GM18517 (cell line): ENCODE measurements at regions not wholly inside any gene's neighbourhood (a gene's known extent, or its start where the extent isn't known, plus 50 kb on each side); places are given as distances from the start of the nearest gene placed in this dataset.

Experiments used
- ATAC-seq: cut with Tn5 transposase; IDR thresholded peaks from one replicate; pipeline ENCODE4 v1.9.1; 2021; ENCODE audit warnings: mild to moderate bottlenecking, moderate library complexity; ENCODE audit not compliant: unreplicated experiment

DNA sequence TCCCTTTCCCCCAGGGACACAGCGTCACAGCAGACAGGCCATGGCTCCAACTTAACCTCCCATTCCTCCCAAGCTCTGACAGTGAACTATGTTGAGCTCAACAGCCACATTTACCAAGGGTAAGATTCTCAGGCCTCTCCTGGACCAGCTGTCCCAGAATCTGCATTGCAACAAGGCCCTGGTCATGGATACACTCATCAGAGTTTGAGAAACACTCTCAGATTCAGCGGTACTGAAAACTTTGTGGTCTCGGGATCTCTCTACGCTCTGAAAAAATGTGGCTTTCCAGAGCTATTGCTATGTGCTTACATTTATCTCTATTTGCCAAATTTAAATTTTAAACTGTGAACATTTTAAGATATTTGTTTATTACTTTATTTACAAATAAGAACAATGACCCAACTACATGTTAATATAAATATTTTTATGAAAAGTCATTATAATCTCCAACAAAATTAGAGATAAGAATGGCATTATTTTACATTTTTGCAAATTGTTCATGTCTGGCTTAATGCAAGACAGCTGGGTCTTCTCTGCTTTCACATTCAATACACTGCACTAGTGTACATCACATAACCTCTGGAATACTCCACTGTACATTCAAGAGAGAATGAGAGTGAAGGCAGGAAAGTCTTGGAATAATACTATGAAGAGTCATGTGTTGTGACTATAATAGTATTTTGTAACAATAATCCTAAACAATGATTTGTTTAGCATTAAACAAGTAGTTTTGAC, 190.9 kb upstream of the PITRM1 start:
- no peak for ATAC-seq

DNA sequence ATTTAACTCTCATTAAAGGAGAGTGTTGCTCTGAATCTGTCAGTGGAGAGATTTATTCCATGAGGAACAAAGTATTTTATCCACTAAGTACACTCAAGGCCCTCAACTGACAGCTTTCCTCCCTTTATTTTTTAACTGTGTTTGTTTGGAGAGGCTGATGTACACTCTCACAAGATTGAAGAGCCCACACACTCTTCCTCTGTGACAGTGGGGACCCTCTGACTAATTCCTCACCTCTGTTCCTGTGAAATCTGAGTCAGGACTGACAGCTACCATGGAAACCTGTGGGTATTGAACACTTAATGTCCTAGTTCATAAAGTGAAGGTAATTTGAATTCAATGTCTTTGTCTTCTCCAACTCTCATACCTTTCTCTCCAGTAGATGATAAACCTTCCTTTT, 189.8 kb upstream of the PITRM1 start:
- ATAC-seq, result no peak

DNA sequence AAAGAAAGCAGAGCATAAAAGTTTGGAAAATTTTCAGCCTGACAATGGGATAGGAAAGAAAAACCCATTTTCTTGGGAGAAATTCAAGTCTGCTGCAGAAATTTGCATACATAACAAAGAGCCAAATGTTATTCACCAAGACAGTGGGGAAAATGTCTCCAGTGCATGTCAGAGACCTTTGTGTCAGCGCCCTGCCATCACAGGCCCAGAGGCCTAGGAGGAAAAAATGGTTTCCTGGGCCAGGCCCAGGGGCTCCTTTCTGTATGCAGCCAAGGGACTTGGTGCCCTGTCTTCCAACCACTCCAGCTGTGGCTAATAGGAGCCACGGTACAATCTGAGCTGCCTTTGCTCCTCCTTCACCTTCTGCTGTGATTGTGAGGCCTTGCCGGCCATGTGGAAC, 189.1 kb upstream of the PITRM1 start:
- ATAC-seq, result no peak

DNA sequence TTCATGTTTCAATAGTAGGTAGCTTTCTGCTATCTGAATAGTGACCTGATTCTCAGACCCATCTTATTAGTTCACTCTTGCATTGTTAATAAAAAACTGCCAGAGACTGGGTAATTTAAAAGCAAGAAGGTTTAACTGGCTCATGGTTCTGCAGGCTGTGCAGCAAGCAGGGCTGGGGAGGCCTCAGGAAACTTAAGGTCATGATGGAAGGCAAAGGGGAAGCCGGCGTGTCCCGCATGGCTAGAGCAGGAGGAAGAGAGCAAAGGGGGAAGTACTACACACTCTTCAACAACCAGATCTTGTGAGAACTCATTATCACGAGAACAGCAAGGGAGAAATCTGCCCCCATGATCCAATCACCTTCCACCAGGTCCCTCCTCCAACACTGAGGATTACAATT, 185.2 kb upstream of the PITRM1 start:
- no peak for ATAC-seq

DNA sequence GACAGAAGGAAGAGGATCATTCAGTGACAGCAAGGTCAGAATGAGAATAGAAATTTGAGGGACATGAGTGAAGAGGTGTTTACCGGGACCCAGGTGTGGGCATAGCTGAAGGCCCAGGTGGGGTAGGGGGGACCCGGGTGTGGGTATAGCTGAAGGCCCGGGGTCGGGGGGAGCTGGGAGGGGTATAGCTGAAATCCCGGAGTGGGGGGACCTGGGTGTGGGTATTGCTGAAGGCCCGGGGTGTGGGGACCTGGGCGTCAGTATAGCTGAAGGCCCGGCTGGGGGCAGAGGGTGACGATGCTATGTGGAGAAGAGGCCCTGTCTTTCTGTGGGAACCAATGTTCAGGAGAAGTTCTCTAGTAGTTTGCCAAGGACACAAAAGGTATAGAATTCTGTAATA, 183.0 kb upstream of the PITRM1 start:
- no peak for ATAC-seq

DNA sequence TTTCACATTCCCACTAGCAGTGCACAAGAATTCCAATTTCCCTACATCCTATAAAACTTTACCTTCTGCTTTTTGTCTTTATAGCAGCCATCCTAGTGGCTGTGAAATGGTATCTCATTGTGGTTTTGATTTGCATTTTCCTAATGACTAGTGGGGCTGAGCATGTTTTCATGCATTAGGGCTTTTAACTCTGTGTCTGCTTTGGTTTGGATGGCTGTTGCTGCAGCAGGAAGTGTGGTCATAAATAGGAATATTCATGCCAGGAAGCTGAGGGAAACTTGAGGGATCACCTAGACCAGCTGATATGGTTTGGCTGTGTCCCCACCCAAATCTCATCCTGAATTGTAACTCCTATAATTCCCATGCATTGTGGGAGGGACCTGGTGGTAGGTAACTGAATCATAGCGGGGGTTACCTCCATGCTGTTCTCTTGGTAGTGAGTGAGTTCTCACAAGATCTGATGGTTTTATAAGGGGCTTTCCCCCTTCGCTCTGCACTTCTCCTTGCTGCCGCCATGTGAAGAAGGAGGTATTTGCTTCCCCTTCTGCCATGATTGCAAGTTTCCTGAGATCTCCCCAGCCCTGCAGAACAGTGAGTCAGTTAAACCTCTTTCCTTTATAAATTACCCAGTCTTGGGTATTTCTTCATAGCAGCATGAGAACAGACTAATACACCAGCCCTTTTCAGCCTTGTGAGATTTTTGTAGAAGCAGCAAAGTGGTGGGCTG, 181.8 kb upstream of the PITRM1 start:
- no peak for ATAC-seq

DNA sequence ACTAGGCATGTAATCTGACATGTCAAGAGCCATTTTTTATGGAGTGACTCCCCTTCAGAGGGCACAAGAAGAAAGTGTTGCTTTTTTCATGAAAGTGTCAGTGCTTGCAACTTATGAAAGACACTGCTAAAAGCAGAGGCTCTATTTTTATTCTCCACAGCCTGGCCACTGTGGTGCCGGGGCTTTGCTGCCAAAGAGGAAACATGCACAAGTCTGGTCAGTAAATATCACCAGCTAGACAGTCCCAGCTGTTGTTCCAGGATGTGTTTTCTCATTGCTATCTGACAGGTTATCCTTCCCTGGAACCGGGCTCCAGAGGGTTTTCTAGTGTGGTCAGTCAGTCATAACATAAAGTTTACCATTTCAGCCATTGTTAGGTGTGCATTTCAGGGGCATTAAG, 180.7 kb upstream of the PITRM1 start:
- ATAC-seq, result no peak

DNA sequence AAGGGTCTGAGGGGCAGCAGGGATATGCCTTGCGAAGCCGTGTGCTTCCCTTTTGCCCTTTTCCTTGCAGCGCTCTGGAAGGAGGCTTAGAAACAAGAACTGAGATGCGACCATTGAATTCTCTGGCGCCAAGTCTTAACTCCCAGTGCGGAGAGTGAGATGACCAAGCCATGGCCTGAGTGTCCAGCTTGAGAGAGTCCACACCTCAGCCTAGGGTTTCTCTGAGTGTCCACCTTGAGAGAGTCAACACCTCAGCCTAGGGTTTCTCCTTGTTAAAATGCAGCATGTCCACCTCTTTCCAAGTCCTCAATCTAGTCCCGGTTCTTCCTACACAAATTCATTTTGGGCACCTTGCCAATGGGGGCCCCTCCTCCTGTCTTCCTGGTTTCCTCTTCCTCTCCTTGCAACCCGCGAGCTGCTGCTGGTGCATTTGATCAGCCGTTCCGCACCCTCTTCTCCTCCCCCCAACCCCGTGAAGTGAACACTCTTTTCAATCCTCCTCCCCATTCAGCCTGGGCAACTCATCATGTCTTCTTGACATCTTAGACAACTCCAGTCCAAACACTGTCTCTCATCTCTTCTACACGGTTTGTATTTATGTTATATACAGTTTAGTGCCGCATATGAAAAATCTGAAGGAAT, 178.2 kb upstream of the PITRM1 start:
- no peak for ATAC-seq

DNA sequence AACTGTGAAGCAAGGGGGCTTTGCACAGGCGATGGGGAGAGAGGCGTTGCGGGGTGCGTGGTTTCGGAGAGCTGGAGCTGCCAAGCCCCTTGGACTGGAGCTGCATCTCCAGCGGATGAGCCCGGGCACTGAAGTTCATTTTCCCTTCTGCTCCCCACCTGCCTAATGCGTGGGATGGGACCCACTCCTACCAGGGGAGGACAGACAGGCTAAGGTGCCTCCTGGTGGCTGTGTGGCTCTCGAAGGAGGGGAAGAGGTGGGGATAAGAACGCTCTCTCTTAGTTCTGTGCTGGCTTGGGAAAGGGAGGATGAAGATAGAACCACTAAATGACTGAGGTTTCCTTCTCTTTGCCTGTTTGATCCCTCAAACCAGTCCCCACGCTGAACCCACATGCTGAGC, 177.6 kb upstream of the PITRM1 start:
- ATAC-seq, result no peak

DNA sequence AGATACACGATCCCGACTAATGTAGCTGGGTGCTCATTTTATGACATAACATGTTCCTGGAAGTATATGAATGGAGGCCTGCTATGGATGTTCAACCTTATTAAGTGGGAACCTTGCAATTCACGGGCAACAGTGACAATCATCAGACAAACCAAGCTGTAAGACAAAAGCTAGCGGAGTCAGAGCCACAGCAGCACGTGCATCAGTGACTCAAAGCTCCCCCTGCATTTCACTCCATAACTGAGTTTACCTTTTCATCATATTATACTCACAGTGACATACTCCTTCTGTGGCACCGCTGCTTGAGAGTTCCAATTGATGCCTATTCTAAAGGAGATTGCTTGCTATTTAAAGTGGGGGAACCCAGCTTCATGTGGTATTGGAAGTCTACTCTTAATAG, 176.0 kb upstream of the PITRM1 start:
- no peak for ATAC-seq

DNA sequence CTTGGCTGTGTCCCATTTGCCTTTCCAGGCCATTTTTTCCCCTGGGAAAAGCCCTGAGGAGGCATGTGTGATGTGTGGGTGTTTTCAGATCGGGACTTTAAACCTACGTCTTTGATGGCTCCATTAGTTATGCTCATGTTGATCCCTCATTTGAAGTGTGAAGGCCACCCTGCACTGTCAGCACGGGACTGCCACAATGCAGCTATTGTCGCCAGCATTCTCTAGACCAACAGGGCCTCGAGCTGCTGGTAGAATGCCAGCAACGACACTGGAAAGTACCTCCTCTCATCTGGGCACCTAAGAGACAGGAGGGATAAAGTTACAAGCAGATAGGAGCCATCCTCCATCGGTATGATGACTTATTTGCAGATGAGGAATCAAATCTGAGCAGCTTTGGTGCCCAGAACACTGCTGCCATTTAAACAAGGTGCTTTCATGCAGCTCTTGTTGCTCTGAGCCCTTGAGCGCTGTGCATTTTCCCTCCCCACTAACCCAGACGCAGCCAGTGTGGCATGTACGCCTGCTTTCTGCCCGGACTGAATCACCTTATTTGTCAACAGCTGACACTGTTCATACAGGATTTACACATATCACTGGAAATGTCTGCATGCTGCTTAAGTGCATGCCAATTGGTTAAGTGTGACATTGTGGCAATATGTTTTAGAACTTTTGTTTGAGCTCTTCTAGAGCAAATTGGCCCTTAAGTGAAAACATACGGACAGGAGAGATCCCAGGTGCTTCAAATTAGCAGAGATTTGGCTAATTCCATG, 175.0 kb upstream of the PITRM1 start:
- ATAC-seq, result no peak

DNA sequence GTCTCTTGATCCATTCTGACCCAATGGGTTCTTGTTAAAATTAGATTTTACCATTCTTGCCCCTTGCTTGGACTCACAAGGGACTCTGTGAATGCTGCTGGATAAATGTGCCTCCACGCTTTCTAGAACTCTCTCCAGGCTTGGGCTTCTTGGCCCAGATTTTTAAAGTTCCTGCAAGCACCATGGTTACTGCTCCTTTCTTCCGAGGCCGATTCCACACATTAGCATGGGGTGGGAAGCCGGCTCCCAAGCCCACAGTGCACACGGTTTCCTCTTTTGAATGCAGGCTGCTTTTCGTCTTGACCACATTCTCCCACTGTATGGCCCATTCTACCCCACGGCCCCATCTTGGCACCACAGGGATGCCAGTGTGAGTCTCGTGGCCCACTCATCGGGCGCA, 174.3 kb upstream of the PITRM1 start:
- no peak for ATAC-seq

DNA sequence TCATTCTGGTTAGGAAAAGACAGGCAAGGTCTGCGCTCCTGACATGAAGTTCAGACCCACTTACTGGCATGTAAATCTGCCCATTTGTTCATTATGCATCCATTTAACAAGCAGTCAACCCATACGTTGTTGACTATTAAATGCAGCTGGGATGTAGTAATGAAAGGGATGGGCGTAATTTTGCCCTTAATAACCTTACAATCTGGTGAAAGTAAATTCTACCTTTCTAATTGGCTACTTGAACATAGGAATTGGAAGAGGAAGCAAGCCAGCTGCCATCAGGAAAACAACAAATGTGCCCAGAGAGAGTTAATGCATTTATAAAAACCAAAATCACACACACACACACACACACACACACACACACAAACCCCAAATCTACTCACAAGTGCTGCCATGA, 170.2 kb upstream of the PITRM1 start:
- no peak for ATAC-seq

DNA sequence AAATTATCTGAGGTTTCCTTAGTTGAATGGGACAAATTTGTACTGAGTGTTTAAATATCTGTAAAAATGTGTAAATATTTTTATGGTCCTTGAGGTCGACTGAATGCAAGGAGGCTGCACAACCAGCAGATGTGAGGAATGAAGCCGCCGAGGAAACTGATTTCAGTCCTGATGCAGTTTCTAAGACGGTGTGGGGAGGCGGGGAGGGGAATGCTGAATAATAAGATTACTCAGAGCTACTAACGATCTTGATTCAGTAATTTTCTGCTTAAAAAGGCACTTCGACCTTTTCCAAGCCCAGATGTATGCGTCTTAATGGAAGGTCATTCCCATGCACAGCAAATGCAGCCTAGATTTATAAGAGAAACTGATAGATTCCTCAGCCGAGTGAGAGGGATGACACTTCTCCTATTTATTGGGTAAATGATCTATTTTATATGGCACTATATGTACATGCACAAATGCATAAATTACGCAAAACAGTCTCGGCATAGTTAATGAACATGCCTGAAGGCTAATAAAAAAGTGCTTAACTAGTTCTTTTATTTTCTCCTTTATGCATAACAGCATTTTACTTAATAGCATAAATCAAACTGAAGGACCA, 167.6 kb upstream of the PITRM1 start:
- ATAC-seq, result no peak

DNA sequence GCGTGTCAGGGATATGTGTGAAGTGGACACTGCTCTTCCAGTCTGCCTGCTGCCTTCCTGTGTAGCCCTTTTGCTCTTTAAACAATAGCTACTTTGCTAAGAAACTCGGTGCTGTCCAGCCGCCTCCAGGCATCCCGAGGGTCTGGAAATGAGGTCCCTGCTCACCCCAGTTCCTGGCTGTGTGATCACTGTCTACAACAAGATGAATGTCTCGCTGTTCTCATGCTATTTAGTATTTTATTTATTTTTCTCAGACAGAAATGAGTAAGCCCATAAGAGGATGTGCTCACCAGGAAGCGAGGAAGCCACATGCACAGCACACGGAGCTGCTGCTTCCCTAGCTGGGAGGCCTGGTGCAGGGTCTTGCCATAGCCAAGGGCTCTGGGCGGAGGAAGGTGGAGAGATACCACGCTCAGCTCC, 167.0 kb upstream of the PITRM1 start:
- ATAC-seq, result no peak

DNA sequence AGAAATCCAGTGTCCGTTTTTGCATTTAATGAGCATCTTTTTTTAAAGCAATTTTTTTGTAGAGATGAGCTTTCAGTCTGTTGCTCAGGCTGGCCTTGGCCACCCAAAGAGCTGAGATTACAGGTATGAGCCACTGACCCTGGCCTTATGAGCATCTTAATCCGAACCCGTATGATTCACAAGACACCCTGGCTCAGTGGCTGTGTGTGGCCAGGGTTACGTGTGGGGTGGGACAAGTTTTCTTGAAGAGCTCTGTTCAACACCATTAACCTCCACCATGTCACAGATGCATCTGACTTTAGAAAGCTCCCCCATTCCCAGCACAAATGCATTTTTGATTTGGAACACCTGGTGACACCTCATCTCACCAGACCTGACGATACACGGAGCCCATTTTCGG, 166.5 kb upstream of the PITRM1 start:
- ATAC-seq, result no peak

DNA sequence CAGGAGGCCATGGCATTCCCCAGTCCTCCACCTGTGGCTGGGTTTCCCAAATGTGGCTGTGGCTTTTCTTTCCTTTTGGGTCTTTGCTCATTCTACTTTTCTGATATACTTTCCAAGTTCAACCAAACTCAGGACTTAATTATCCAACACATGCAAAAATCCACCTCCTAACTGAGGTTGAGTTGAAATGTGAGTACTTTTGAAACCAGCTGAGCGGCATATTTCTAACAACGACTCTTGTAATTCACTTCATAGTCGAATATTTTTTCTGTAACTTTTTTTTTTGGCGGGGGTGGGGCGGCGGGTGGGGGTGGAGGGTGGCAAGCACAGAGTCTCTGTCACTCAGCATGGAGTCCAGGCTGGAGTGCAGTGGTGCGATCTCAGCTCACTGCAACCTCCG, 165.2 kb upstream of the PITRM1 start:
- ATAC-seq, result no peak

DNA sequence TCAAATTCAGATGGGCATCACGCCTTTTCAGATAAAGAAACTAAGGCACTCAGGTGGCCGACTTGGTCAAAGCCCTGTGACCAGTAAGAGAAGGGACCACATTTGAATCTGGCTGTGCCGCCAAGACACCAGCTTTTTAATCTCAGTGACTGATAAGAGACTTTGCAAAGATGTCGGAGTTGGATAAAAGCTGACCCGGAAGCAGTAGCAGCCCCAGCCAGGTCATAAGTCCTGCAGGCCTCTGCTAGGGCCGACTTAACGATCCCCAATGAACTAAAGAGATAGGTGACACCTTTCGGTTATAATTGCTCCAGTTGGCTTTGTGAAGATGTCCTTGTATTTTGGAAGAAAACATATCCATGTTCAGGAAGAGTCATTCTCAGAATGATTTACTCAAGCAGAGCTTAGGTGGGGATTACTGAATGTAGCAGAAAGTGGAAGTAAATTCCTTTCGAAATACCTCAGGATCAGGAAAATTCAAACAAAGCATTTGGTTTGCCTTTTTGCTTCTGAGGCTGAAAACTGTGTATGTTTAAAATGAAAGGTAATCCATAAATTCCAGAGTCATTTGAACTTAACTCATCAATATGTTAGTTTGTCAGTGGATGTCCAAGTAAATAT, 164.2 kb upstream of the PITRM1 start:
- ATAC-seq, result no peak

DNA sequence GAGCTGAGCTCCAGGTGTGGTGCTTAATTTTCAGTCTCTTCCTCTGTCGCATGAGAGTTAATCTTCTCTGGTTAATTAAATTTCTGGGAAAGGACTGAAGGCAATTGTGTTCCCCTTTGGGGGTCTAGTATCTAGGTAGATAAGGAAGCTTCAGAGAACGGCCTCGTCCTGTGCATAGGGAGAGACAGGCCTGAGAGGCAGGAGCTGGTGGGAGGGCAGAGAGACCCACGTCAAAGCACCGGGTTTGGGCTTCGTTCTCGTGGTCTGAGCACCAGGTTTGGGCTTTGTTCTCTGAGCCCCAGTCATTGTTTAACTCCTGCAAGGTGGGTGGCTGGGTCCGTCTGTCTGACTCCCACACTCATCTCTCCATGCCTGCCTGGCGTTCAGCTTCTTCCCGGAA, 160.8 kb upstream of the PITRM1 start:
- no peak for ATAC-seq

DNA sequence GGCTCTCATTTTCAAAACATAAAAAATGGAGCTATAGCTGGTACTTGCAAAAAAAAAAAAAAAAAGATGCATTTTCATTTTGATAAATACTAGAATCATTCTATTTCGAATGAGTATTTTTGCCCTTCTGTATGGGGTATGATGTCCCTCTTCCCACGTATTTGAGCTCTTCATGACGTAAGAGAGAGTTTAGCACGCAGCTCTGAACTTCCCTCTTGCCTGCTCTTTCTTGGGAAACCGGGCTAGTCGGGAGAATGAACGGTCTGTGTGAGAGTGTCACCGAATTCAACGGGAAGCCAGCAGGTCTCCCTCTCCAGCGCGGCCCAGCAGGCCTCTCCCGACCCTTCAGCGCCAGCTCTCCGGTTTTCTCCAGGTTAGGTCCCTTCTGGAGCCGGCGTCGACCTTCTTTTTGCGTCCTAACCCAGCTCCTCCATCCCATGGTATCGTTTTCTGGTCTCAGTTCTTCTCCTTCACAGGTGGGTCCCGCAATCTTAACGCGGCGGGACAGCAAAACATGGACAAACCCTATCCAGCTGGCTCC, 159.2 kb upstream of the PITRM1 start:
- no peak for ATAC-seq
